WERI-Rb-1 (cell line): ENCODE measurements at regions not wholly inside any gene's neighbourhood (a gene's known extent, or its start where the extent isn't known, plus 50 kb on each side); places are given as distances from the start of the nearest gene placed in this dataset.
"Not testable (repeated sequence)": the region's sequence is repeated elsewhere in the genome, so short reads cannot be mapped to it uniquely, and the experiment has no call there.

ENCODE experiments used
- DNase-seq: peaks from one replicate; pipeline ENCODE4 v3.0.0-alpha.2; 2020
- H3K27ac ChIP-seq: fragments of 250-450 bp; sonication (Bioruptor Pico); 2 replicates; pipeline ENCODE4 v1.5.1; 2020; ENCODE audit warnings: mild to moderate bottlenecking, moderate library complexity
- H3K27me3 ChIP-seq: fragments of 250-450 bp; sonication (Bioruptor Pico); 2 replicates; pipeline ENCODE4 v1.5.1; 2021; ENCODE audit warnings: mild to moderate bottlenecking, low read depth, moderate library complexity; ENCODE audit not compliant: insufficient read depth, severe bottlenecking
- H3K36me3 ChIP-seq: fragments of 250-450 bp; sonication (Bioruptor Pico); 2 replicates; pipeline ENCODE4 v1.5.1; 2020; ENCODE audit warnings: mild to moderate bottlenecking, moderate library complexity
- H3K4me3 ChIP-seq: 2 replicates; pipeline ENCODE4 v1.5.1; 2011; ENCODE audit warnings: low read depth, mild to moderate bottlenecking, control low read depth, low read length
- H3K9me3 ChIP-seq: fragments of 250-450 bp; sonication (Bioruptor Pico); 2 replicates; pipeline ENCODE4 v1.5.1; 2021; ENCODE audit warnings: mild to moderate bottlenecking, moderate library complexity; ENCODE audit not compliant: severe bottlenecking
- TF ChIP-seq, protein P1 (sequence below): IDR thresholded peaks from 2 replicates; pipeline ENCODE4 v1.5.1; 2011; ENCODE audit warnings: low read depth, mild to moderate bottlenecking, control low read depth, inconsistent platforms, low read length

DNA sequence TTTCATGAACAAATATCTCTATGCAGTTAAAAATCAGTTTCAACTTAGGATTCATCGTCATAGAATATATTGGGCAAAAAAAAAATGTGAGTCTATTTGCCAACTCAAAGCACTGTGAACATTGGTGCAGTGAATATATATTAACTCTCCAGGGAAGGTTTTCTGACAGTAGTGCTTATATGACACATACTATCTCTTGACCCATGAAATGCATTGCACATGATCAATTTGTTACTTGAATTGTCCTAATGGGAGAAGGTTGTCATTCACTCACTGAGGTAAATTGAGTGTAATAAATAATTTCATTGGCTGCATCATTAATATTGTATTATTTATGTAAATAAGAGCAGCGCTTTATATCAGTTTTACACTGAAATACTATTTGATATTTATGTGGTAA is 2458.5 kb downstream of the ARAP2 start:
- H3K36me3 ChIP-seq = no peaks in the 10 kb centered on the region
- H3K9me3 ChIP-seq = no peaks in the 10 kb centered on the region
- H3K4me3 ChIP-seq = no peak overlapping the region
- TF ChIP-seq, protein P1, sequence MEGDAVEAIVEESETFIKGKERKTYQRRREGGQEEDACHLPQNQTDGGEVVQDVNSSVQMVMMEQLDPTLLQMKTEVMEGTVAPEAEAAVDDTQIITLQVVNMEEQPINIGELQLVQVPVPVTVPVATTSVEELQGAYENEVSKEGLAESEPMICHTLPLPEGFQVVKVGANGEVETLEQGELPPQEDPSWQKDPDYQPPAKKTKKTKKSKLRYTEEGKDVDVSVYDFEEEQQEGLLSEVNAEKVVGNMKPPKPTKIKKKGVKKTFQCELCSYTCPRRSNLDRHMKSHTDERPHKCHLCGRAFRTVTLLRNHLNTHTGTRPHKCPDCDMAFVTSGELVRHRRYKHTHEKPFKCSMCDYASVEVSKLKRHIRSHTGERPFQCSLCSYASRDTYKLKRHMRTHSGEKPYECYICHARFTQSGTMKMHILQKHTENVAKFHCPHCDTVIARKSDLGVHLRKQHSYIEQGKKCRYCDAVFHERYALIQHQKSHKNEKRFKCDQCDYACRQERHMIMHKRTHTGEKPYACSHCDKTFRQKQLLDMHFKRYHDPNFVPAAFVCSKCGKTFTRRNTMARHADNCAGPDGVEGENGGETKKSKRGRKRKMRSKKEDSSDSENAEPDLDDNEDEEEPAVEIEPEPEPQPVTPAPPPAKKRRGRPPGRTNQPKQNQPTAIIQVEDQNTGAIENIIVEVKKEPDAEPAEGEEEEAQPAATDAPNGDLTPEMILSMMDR = no peak
- no peaks in the 10 kb centered on the region for H3K27me3 ChIP-seq
- H3K27ac ChIP-seq = no peak overlapping the region
- DNase-seq = no peak

DNA sequence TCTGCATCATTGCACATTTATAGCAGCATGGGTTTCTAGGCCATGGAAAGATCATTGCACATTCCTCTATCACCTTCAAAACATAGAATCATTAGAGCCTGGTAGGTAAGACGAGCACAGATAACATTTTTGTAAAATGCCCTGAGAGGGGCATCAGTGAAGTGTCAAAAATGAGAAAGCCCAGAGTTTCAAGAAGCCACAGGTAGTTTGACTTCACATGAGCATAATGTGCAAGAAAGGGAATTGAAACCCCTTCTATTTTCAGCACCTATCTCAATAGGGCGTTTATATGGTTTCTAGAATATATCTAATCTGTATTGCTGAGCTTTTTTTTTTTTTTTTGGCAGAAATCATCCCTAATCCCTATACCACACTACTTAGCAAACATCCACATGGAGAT is 2441.7 kb downstream of the ARAP2 start:
- Histone ChIP-seq H3K9me3 (no peaks in the 10 kb centered on the region), H3K27ac (no peak overlapping the region), H3K4me3 (no peak overlapping the region), H3K36me3 (no peaks in the 10 kb centered on the region), H3K27me3 (no peaks in the 10 kb centered on the region)
- TF ChIP-seq, protein P1 = no peak
- DNase-seq = no peak

DNA sequence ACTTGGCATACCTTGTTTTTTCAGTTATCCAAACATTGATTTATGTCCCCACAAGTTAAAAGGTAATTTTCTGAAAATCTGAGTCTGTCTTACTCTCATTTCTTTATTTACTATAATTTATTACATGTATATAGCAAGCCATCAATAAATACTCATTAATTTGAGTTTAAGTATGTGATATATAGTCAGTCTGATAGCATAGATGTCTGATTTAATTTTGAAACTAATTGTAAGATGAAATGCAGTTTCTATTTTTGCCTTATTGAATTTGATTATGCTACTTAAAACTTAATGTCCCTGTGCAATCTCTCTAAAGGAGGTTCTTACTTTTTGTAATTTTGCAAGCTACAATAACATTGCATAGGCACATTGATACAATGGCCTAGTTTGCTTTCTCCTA is 2418.6 kb downstream of the ARAP2 start:
- TF ChIP-seq, protein P1 = no peak
- Histone ChIP-seq H3K27ac (no peak overlapping the region), H3K36me3 (no peaks in the 10 kb centered on the region), H3K9me3 (peaks cover 3% of the 10 kb centered on the region), H3K27me3 (no peaks in the 10 kb centered on the region), H3K4me3 (no peak overlapping the region)
- no peak for DNase-seq

DNA sequence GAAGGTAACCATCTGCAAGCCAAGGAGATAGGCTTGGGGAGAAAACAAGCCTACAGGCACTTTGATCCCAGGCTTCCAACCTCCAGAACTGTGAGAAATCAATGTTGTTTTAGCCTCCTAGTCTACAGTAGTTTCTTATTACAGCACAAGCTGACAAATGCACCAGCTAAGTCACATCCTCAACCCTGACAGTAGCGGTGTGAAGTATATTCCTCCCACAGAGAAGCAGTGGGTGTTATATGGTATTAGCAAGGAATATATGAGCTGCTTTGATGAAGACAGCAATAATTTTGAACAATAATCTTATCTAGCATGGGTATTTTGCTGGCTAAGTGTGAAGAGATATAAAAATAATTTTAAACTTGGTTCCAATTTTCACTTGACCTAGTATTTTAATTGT is 2415.0 kb downstream of the ARAP2 start:
- not testable (repeated sequence) for H3K27ac ChIP-seq, H3K4me3 ChIP-seq, H3K27me3 ChIP-seq, H3K9me3 ChIP-seq, DNase-seq, H3K36me3 ChIP-seq

DNA sequence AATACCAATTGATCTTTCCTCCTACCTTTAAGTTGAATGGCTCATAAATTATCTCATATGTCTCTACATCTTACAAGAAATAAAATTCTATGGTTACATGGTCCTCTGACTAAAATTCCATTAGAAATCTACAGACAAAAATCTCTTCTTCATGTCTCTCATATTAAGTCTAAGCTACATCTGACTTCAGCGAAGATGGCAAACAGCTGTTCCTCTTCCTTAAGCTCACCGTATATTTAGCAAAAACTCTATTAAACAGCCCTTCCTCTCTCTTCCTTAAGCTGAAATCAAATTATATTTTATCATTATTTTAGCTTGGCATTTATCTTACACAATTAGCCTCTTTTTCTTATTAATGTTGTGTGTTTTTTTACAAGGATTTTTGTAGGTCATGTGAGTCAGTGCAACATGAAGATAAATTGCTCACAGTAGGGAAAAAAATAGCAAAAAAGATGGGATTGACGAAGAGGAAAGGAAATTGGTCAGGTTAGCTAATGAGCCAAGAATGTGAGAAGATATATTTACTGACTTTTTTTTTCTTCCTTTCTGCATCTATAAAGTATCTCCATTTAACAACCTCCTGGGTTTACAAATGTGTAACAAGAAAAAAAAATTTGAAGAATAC is 2412.8 kb downstream of the ARAP2 start:
- TF ChIP-seq, protein P1 = no peak
- Histone ChIP-seq H3K27me3 (no peaks in the 10 kb centered on the region), H3K27ac (no peak overlapping the region), H3K36me3 (no peaks in the 10 kb centered on the region), H3K4me3 (no peak overlapping the region), H3K9me3 (peaks cover 3% of the 10 kb centered on the region)
- DNase-seq = no peak

DNA sequence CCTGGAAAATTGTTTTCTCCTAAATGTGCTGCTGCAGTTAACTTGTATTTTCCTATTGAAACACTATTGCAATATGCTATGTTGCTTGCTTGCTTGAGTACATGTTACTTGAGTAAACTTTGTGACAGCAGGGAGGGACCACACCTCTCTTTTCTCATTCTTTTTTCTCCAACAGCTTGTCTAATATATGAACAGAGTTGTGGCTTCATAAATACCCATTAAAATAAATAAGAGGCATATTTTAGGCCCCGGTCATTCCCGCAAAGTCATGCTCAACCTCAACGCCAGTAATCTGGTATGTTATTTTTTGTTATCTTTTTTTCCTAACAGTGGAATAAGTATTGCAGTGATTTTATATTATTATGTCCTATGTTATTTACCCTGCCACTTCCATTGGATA is 2408.6 kb downstream of the ARAP2 start:
- H3K4me3 ChIP-seq, H3K36me3 ChIP-seq, H3K9me3 ChIP-seq, DNase-seq, H3K27ac ChIP-seq, H3K27me3 ChIP-seq: not testable (repeated sequence)
